HG03139 (cell line): ENCODE measurements at regions not wholly inside any gene's neighbourhood (a gene's known extent, or its start where the extent isn't known, plus 50 kb on each side); places are given as distances from the start of the nearest gene placed in this dataset.

Source experiments
- ATAC-seq: cut with Tn5 transposase; IDR thresholded peaks from one replicate; pipeline ENCODE4 v1.9.1; 2021; ENCODE audit not compliant: unreplicated experiment

- ATAC-seq: no peak
Measured at GRCh38 chr2:6557737-6558136, 308.0 kb downstream of the CMPK2 start.

GRCh38 chr2:6562771-6563170, 302.9 kb downstream of the CMPK2 start:
- no peak for ATAC-seq

GRCh38 chr2:6564326-6564725, 301.4 kb downstream of the CMPK2 start:
- ATAC-seq: no peak

- ATAC-seq: no peak
Measured at GRCh38 chr2:6574121-6574520, 291.6 kb downstream of the CMPK2 start.

- ATAC-seq: no peak
Measured at GRCh38 chr2:6576302-6576701, 289.4 kb downstream of the CMPK2 start.

GRCh38 chr2:6577960-6578359, 287.7 kb downstream of the CMPK2 start:
- ATAC-seq: no peak

- no peak for ATAC-seq
Measured at GRCh38 chr2:6578416-6578815, 287.3 kb downstream of the CMPK2 start.

- no peak for ATAC-seq
Measured at GRCh38 chr2:6579281-6579680, 286.4 kb downstream of the CMPK2 start.

- no peak for ATAC-seq
Measured at GRCh38 chr2:6580982-6581381, 284.7 kb downstream of the CMPK2 start.

GRCh38 chr2:6589150-6589549, 276.6 kb downstream of the CMPK2 start:
- ATAC-seq: no peak

GRCh38 chr2:6590442-6590841, 275.3 kb downstream of the CMPK2 start:
- no peak for ATAC-seq

GRCh38 chr2:6602471-6602870, 263.2 kb downstream of the CMPK2 start:
- ATAC-seq: no peak

GRCh38 chr2:6605836-6606505, 259.7 kb downstream of the CMPK2 start:
- ATAC-seq: no peak

- no peak for ATAC-seq
Measured at GRCh38 chr2:6617794-6618193, 247.9 kb downstream of the CMPK2 start.

GRCh38 chr2:6618201-6618600, 247.5 kb downstream of the CMPK2 start:
- no peak for ATAC-seq

GRCh38 chr2:6623746-6624145, 242.0 kb downstream of the CMPK2 start:
- no peak for ATAC-seq

GRCh38 chr2:6626401-6627012, 239.2 kb downstream of the CMPK2 start:
- no peak for ATAC-seq

- ATAC-seq: no peak
Measured at GRCh38 chr2:6627316-6627715, 238.4 kb downstream of the CMPK2 start.

- ATAC-seq: no peak
Measured at GRCh38 chr2:6630209-6630608, 235.5 kb downstream of the CMPK2 start.

- no peak for ATAC-seq
Measured at GRCh38 chr2:6635296-6635695, 230.4 kb downstream of the CMPK2 start.

GRCh38 chr2:6637330-6637729, 228.4 kb downstream of the CMPK2 start:
- no peak for ATAC-seq

GRCh38 chr2:6639929-6640620, 225.6 kb downstream of the CMPK2 start:
- ATAC-seq: no peak
